GDM1 (cell line): ENCODE measurements at regions not wholly inside any gene's neighbourhood (a gene's known extent, or its start where the extent isn't known, plus 50 kb on each side); places are given as distances from the start of the nearest gene placed in this dataset.

Experiments
- DNase-seq: peaks from one replicate; lab custom pipeline; 2025; lab: John Stamatoyannopoulos, UW

GRCh38 chr2:12316476-12316875 is 400.3 kb upstream of the TRIB2 start:
- no peak for DNase-seq

GRCh38 chr2:12317286-12317685 is 399.4 kb upstream of the TRIB2 start:
- DNase-seq, result no peak

GRCh38 chr2:12317814-12318426 is 398.8 kb upstream of the TRIB2 start:
- no peak for DNase-seq

- no peak for DNase-seq
These were observed 398.2 kb upstream of the TRIB2 start for GRCh38 chr2:12318427-12319057.

GRCh38 chr2:12320027-12320734 is 396.6 kb upstream of the TRIB2 start:
- DNase-seq, result no peak

- no peak for DNase-seq
These were observed 395.6 kb upstream of the TRIB2 start for GRCh38 chr2:12320991-12321641.

- DNase-seq, result no peak
These were observed 394.9 kb upstream of the TRIB2 start for GRCh38 chr2:12321886-12322285.

- DNase-seq, result no peak
These were observed 390.9 kb upstream of the TRIB2 start for GRCh38 chr2:12325806-12326205.

- no peak for DNase-seq
These were observed 390.1 kb upstream of the TRIB2 start for GRCh38 chr2:12326449-12327190.

- DNase-seq, result no peak
These were observed 385.8 kb upstream of the TRIB2 start for GRCh38 chr2:12330916-12331315.

- DNase-seq, result no peak
These were observed 385.0 kb upstream of the TRIB2 start for GRCh38 chr2:12331698-12332097.

GRCh38 chr2:12333293-12333692 is 383.4 kb upstream of the TRIB2 start:
- no peak for DNase-seq

- DNase-seq, result no peak
These were observed 382.2 kb upstream of the TRIB2 start for GRCh38 chr2:12334412-12334966.

- DNase-seq, result no peak
These were observed 381.6 kb upstream of the TRIB2 start for GRCh38 chr2:12335131-12335530.

GRCh38 chr2:12335995-12336394 is 380.7 kb upstream of the TRIB2 start:
- no peak for DNase-seq

GRCh38 chr2:12338946-12339697 is 377.6 kb upstream of the TRIB2 start:
- DNase-seq, result no peak

- DNase-seq, result no peak
These were observed 376.6 kb upstream of the TRIB2 start for GRCh38 chr2:12340164-12340563.

GRCh38 chr2:12341215-12341614 is 375.5 kb upstream of the TRIB2 start:
- DNase-seq, result no peak

GRCh38 chr2:12341920-12342319 is 374.8 kb upstream of the TRIB2 start:
- DNase-seq, result no peak

- no peak for DNase-seq
These were observed 373.6 kb upstream of the TRIB2 start for GRCh38 chr2:12343141-12343540.

- no peak for DNase-seq
These were observed 369.7 kb upstream of the TRIB2 start for GRCh38 chr2:12347066-12347493.
